HG03175 (cell line): ENCODE measurements at regions not wholly inside any gene's neighbourhood (a gene's known extent, or its start where the extent isn't known, plus 50 kb on each side); places are given as distances from the start of the nearest gene placed in this dataset.

Source experiments
- ATAC-seq: cut with Tn5 transposase; IDR thresholded peaks from one replicate; pipeline ENCODE4 v1.9.1; 2021; ENCODE audit warnings: mild to moderate bottlenecking, moderate library complexity; ENCODE audit not compliant: unreplicated experiment

DNA sequence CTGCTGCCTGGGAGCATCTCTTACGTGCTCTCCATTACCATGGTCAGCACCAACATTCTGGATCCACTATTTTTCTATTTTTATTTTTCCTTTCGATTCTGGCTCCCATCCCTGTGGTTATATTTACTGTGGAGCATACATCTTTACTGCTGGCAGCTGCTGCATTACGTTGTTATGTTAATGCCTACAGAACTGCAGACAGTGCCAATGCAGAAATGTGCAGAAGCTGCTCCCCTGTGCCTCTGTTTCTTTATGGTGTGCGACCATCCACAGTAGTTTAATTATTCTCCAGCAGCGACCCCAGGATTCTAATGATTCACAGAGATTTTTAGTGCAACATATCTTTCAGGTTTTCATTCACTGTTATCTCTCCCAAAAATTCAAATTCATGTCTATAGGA lies 911.7 kb upstream of the SLITRK6 start:
- no peak for ATAC-seq

DNA sequence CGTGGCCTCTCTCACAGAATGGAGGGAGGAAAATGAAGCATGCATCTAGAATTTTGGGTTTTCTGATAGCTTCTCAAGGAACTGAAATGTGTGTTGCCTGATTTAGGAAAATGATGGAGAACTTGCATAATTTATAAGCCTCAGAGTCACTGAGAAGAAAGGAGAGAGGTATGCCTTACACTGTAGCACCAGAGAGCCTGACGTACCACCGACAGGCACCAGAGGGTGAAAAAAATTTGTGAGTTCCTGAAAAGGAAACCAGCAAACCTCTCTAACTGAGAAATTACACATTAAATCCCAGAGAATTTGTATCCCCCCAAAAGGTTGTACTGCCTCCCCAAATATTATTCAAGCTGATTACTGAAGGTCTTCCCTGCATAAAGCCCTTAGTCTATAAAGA lies 915.3 kb upstream of the SLITRK6 start:
- no peak for ATAC-seq

DNA sequence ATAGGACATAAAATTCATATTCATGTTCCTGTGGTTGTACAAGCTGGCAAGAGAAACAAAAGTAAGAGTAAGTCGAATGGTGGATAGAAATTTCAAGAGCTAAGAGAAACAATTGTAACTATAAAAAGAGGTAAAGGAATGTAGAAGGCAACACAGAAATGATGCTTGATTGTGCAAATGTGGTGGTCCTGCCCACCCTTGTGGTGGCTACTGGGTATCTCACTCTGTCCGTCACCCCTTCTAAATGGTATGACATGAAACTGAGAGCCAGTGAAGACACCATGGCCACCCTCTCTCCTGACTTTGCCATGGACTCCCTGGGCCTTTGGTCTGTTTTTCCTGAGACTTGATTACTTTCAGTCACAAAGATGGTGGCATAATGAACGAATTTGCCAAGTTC lies 925.9 kb upstream of the SLITRK6 start:
- ATAC-seq = no peak

DNA sequence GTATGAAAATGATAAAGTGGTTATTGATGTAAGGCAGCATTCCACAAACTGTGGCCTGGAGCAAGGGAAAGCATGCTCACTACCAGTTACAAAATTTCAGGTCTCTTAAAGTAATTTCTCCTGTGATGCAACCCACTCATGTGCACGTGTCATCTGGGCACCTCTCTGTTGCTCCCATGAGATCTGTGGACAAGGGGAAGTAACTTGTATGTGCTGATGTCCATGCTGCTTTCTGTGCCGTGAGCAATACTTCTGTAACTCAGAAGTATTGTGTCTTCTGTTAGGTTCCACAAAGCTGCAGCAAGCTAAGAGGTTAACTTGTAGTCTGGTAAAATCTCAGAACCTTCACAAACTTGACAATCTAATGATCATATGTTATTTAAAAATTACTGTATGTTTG lies 930.0 kb upstream of the SLITRK6 start:
- no peak for ATAC-seq

DNA sequence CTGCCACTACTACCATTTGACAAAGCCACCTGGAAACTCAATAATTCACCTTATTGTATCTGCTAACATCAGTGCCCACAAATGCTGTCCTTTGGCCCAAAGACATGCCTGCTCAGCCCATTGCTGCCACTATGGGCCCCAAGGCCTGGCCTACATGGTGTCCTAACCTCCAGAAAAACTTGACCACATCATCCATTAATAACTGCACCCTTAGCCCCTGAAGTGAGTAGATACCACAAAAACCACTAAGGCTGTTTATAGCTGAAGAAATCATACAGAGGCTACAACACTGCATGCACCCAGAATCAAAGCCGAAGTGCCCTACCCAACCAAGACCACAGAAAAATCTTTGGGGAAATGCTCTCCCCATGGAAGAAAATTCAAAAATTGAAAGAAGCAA lies 932.8 kb upstream of the SLITRK6 start:
- ATAC-seq = no peak

DNA sequence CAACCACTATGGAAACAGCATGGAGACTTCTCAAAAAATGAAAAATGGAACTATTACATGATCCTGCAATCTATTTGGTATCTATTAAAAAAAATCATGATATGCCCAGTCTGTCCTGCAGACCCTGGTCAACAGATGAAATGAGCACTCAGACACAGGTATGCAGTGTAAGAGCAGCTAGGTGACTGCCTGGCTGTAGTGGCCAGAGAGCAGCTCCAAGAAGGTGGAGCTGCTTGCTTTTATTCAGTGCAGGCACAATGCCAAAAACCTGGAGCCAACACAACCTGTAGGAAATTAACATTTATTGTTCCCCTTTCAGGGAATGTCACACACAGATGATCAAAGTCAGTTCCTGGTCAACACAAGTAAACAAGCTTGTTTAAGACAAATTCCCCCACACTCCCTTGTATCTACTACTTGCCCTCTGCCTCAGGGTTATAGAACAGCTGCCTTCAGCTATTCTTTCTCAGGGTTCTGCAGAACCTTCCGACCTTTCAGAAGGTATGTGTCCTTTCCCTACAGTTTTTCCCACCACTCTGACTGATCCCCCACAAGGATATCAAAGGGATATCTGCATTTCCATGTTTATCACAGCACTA lies 933.7 kb upstream of the SLITRK5 start:
- no peak for ATAC-seq

DNA sequence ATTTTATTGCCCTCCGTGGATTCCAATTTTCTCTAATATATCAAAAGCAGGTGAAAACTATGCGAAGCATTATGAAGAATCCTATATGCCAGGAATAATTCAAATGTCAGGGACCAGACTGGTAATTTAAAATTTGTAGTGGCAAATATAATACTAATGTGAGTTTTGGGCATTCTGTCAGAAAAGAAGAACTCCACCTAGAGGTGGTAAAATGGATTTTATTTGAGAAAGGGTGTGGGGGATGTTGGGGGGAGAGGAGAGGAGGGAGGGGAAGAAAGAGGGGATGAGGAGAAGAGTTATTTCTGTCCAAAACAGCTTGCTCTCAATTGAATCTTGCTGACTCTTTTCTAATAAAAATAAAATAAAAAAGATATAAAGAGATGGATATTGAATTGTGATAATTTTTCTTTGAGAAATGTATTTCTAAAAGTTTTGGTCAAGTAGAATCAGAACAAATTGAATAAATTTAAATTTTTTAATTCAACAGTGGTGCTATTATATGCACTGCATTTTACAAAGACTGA lies 929.3 kb upstream of the SLITRK5 start:
- ATAC-seq = no peak

DNA sequence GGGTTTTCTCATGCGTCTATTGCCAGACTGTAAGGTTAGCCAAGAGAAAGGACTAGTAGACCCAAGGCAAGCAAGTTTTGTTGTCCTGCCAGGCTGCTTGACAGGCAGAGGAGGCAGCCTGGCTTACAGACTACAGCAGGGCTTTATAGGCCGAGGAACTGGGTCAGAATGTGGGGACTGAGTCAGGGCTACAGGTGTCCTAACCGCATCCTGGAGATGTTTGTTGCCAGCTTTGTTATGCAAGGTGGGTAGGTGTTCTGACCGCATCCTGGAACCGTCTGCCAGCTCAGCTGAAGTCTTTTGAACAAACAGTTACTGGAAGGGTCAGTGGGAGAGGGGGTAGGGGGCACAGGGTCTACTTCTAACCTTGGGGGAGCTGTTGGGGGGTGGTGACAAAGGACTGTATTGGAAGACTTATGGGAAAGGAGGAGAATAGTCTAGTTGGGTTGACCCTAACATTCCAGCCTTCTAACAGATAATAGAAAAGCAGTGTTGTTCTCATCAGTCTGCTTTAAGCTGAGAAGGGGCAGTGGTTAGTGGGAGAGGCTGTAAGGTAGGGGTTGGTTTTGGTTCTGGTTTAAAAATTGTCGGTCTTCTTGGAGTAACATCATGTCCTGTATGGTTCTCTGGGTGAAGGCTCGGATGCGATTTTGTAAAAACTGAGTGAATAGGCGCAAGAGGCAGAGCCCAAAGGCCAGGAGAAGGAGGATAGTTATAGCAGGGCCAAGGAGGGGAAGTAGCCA lies 913.8 kb upstream of the SLITRK5 start:
- no peak for ATAC-seq

DNA sequence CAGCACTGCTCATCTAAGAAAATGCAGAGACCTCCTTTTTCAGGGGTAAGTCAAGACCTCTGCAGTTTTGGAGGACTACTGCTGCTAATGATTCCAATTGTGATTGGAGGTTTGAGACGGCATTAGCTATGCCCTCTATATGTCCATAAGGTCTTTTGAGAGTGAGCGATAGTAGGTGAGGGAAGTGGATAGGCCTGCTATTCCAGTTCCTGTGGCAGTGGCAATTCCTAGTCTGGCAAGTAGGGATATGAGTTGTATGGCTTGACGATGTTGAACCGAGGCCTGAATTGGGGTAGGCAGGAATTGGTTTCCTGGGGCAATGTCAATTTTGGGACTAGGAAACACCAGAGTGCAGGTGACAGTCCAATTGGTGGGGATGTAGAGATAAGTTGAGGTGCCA lies 913.1 kb upstream of the SLITRK5 start:
- ATAC-seq = no peak

DNA sequence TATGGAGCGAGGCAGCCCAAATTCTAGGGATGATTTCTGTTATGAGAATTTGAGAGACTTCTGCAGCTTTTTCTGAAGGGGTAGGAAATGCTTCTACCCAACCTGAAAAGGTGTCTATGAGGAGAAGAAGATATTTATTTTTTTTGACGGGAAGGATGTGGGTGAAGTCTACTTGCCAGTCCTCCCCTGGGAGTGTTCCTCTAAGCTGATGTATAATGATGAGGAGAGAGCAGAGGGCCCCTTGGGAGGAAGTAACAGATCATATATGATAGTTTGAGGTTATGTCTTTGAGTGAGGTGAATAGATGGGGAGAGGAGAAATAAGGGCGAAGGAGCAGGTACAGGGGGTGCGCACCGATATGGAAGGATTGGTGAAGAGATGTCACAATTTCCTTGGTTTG lies 910.6 kb upstream of the SLITRK5 start:
- ATAC-seq = no peak

DNA sequence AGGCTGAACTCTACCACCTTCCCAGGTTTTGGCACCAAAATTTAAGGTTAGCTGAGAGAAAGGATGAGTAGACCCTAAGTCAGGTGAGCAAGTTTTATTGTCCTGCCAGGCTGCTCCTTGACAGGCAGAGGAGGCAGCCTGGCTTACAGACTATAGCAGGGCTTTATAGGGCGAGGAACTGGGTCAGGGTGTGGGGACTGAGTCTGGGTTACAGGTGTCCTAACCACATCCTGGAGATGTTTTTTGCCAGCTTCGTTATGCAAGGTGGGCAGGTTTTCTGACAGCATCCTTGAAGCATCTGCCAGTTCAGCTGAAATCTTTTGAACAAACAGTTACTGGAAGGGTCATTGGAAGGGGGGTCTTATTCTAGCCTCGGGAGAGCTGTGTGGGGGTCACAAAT lies 905.7 kb upstream of the SLITRK5 start:
- ATAC-seq = no peak

DNA sequence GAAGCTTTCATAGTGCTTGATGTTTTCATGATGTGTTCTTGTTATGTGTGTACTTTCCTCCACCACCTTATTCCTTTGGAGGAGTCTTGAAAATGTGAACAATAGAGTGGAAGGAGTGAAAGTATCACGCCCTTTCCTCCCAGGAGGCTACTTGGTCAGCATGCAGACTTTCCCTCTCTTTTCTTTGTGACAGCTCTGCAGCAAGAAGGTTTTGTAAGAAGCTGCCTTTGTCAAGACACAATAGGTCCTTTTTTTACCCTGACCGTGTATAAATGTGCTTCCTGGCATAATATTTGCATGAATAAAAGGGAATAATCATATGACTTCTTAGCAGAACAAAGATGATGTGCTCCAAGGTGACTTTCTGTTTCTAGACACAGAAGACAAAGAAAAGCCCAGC lies 882.6 kb upstream of the SLITRK5 start:
- no peak for ATAC-seq

DNA sequence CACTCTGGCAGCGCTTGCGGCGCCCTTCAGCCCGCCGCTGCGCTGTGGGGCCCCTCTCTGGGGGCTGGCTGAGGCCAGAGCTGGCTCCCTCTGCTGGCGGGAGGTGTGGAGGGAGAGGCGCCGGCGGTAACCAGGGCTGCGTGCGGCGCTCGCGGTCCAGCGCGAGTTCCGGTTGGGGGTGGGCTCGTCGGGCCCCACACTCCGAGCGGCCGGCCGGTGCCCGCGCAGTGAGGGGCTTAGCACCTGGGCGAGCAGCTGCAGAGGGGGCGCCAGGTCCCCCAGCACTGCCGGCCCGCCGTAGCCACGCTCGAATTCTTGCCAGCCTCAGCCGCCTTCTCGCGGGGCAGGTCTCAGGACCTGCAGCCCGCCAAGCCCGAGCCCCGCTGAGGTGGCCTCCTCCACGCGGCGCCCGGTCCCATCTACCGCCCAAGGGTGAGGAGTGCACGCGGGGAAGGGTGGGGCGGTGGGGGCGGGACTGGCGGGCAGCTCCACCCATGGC lies 879.0 kb upstream of the SLITRK5 start:
- ATAC-seq = no peak

DNA sequence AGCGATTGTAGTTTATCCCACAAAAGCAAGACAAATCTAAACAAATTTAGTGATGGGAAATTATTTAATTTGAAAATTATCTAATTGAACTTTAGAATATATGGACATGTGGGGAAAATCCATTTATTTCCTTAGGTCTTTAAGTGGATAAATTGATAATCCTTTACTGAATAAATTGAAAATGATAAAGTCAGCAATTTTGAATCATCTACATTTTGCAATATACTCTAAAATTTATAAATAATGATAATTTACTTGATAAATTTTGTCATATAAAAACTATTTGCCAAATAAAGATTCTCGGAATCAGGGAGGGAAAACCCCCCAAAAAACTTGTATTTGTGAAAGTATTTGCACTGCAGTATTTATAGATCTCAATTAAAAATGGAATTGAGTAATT lies 875.3 kb upstream of the SLITRK5 start:
- ATAC-seq = no peak

DNA sequence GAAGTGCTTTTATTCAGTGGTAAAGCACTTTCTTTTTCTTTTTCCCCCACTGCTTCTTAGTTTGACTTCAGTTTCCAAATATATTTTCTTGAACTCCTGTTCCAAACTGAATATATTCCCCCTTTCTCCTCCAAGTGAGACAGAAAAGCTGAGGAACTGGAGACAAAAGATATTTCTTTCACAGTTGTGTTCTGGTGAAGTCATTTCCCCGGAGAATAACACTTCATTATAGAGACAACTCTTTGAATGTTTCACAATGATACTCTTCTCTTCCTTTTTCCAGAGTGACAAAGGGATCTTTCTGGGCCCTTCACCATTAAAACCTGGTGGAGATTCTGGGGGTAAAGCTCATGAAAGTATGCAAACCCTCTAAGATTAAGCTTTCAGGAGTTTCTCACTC lies 860.8 kb upstream of the SLITRK5 start:
- no peak for ATAC-seq

DNA sequence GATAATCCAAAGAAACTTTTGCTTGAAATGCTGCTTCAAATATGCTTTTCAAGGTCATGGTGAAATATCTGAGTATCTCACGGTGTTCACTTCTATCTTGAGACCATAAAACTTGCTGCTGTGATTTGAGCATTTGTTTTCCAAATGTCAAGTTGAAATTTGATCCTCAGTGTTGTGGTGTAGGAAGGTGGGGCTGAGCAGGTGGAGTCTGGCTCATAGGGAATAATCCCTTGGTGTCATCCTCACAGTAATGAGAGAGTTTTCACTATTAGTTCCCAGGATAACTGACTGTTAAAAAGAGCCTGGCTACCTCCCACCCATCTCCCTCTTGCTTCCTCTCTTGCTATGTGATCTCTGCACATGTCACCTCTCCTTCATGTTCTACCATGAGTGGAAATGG lies 858.0 kb upstream of the SLITRK5 start:
- ATAC-seq = no peak

DNA sequence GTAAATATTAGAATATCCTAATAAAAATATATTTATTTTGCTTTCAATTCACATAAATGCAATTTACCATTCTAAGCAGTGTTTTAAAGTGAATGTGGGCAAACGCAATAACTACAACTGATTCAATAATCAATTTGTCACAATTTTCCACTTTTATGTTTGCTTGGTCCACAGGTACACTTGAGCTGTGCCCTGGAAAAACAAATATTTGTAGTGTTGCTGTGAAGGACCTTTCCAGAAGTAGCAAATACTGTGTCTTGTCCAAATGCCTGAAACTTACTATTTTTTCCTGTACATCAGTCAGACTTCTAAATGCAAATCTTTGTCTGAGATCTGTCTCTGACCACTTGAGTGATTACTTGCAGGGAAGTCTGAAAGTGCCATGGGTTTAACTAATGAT lies 845.8 kb upstream of the SLITRK5 start:
- ATAC-seq = no peak

DNA sequence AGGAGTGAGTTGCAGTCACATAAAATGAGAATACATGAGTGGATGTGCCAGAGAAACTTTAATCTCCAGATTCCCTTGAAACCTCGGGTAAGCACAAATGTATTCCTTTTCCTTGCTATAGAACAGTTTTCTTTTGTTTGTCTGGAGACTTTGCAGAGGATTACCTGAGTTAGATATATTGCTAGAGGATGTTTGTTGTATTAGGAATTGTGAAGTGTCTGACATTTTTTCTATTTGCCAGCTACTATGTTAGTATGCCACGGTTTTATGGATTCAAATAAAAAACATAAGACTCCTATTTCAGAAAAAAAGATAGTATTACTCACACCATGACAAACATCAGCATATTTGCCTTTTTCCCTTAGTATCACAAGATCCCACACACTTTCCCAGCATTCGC lies 844.9 kb upstream of the SLITRK5 start:
- no peak for ATAC-seq

DNA sequence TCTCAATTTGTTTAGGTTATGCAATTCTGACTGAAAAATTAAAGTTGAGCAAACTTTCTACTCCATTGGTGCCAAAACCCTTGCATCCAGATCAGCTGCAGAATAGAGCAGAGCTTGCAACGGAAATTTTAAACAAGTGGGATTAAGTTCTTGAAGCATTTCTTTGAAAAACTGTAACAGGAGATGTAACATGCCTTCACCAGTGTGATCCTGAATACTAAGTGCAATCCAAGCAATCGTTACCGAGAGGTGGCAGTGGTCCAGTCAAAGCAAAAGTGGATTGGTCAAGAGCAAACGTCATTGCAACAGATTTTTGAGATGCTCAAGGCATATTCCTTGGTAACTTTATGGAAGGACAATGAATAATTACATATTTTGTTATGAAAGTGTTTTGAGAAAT lies 841.1 kb upstream of the SLITRK5 start:
- no peak for ATAC-seq

DNA sequence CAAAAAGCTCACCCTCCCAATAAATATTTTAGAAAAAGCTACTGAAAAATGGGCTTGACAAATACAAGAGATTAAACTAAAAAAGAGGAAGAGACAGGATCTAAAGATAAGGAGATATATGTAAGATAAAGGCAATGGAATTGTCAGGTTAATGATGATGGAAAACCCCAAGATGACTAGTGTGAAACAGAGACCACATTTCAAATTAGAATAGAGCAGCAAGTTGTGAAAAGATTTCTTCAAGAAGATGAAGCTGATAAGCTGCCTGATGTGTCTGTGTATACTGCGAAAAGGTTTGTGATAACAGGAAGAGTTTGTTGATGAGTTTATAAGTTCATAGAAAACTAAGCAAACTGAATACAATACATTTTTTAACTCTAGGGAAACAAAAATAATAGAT lies 840.1 kb upstream of the SLITRK5 start:
- no peak for ATAC-seq

DNA sequence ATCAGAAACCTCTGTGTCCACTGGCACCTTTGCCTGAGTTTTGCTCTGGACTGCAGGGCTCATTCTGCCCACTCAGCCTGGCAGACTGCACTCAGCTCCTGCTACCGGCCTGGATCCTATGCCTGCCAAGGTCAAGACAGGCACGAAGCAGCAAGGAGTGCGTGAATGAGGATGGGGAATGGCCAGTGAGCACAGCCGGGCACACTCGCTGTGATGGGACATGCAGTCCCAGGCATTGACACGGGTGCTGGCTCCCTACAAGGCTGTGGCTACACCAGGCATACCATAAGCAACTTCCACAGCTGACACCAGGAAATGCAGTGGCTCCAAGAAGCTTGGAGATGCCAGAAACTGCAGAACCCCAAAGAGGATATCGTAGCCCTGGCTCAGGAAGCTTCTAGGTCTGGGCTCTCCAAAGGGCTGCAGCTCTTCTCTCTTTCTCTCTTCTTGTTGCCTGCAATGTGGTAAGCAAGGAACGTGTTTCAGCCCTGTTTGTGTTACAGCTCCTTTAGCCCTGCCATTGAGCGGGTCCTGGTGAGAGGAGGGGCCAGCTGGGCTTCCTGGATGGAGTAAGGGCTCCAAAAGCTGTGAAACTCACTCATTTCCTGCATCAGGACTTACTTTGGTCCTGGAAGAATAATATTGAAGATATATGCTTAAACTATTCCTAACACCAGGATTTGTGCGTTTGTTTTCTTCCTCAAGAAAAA lies 832.6 kb upstream of the SLITRK5 start:
- ATAC-seq = no peak

DNA sequence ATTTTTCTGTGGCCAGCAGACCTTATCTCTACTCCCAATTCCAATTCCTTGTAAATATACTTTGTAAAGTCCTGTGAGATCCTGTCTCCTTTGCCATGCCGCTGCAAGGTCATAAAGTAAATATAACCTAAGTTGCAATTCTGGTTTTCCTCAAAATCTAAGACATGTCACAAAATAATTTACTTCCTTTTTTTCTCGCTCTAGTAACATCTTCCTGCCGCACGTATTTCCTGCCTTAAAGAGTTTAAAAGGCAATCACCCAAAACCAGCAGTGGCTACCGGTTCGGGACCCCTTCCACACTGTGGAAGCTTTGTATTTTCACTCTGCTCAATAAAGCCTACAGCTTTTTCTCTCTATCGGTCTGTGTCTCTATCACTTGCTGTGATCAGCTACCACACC lies 832.0 kb upstream of the SLITRK5 start:
- no peak for ATAC-seq
